Fibroblast of lung (primary cell): ENCODE measurements at regions not wholly inside any gene's neighbourhood (a gene's known extent, or its start where the extent isn't known, plus 50 kb on each side); places are given as distances from the start of the nearest gene placed in this dataset.

Experiments
- CTCF ChIP-seq, 2 donors: IDR thresholded peaks in 1 of 2; conservative IDR thresholded peaks in 1 of 2; 1 replicate in 1 of 2; 2 replicates in 1 of 2; pipeline ENCODE4 v1.5.1; 2011 to 2012; ENCODE audit warnings: low read length in 2 of 2, control low read depth in 1 of 2, inconsistent platforms in 1 of 2, low read depth in 1 of 2, mild to moderate bottlenecking in 1 of 2
- EZH2 ChIP-seq: IDR thresholded peaks from 2 replicates; pipeline ENCODE4 v1.5.1; 2012; ENCODE audit warnings: low read length, control low read depth, mild to moderate bottlenecking; ENCODE audit errors: missing control alignments

- TF ChIP-seq CTCF (conservative IDR thresholded peaks at IDR 0.05 in 1 of 2, IDR thresholded peaks at IDR 0.05 in 1 of 2; ENCODE audit: low read depth in 1 of 2, low read length in 2 of 2) = no peak
- TF ChIP-seq EZH2 = no peak
Observed at GRCh38 chr11:109785714-109786113, 307.5 kb upstream of the ZC3H12C start.
